H9 (cell line): ENCODE measurements at regions not wholly inside any gene's neighbourhood (a gene's known extent, or its start where the extent isn't known, plus 50 kb on each side); places are given as distances from the start of the nearest gene placed in this dataset.

Experiments
- DNase-seq: peaks from one replicate; pipeline ENCODE4 v3.0.0-alpha.2; 2017
- H2AFZ ChIP-seq: one replicate; pipeline ENCODE4 v1.6.1; 2013; ENCODE audit warnings: mild to moderate bottlenecking, low read length, control low read depth, moderate library complexity
- H2AK5ac ChIP-seq: 2 replicates; pipeline ENCODE4 v1.6.1; 2013; ENCODE audit warnings: low read length, control low read depth, mixed read lengths; ENCODE audit not compliant: insufficient read length
- H2BK120ac ChIP-seq: one replicate; pipeline ENCODE4 v1.6.1; 2013; ENCODE audit warnings: low read depth, mild to moderate bottlenecking, low read length, control low read depth, inconsistent platforms; ENCODE audit not compliant: poor library complexity, severe bottlenecking
- H2BK12ac ChIP-seq: 2 replicates; pipeline ENCODE4 v1.6.1; 2013; ENCODE audit warnings: low read length, control low read depth, mixed read lengths, low read depth; ENCODE audit not compliant: insufficient read length
- H2BK15ac ChIP-seq: 2 replicates; pipeline ENCODE4 v1.6.1; 2013; ENCODE audit warnings: low read depth, low read length, control low read depth
- H2BK20ac ChIP-seq: one replicate; pipeline ENCODE4 v1.6.1; 2013; ENCODE audit warnings: low read depth, mild to moderate bottlenecking, low read length, control low read depth, inconsistent platforms; ENCODE audit not compliant: poor library complexity, severe bottlenecking
- H2BK5ac ChIP-seq: 2 replicates; pipeline ENCODE4 v1.6.1; 2013; ENCODE audit warnings: low read length, control low read depth, mixed read lengths; ENCODE audit not compliant: insufficient read length
- H3K14ac ChIP-seq: 2 replicates; pipeline ENCODE4 v1.6.1; 2013; ENCODE audit warnings: low read length, control low read depth; ENCODE audit not compliant: insufficient read depth
- H3K18ac ChIP-seq: 2 replicates; pipeline ENCODE4 v1.6.1; 2013; ENCODE audit warnings: low read depth, mild to moderate bottlenecking, mixed read lengths, low read length, control low read depth; ENCODE audit not compliant: insufficient read length
- H3K23ac ChIP-seq: 2 replicates; pipeline ENCODE4 v1.6.1; 2013; ENCODE audit warnings: low read length, control low read depth, mixed read lengths, low read depth; ENCODE audit not compliant: insufficient read length
- H3K23me2 ChIP-seq: 2 replicates; pipeline ENCODE4 v1.6.1; 2013; ENCODE audit warnings: low read depth, mild to moderate bottlenecking, mixed read lengths, low read length, control low read depth; ENCODE audit not compliant: insufficient read length, poor library complexity, severe bottlenecking
- H3K27ac ChIP-seq: 2 replicates; pipeline ENCODE4 v1.5.1; 2013; ENCODE audit warnings: low read length, control low read depth, mixed read lengths, low read depth; ENCODE audit not compliant: insufficient read length
- H3K27me3 ChIP-seq: 2 replicates; pipeline ENCODE4 v1.6.1; 2013; ENCODE audit warnings: low read length, control low read depth, inconsistent platforms; ENCODE audit not compliant: insufficient read depth
- H3K4ac ChIP-seq: 2 replicates; pipeline ENCODE4 v1.6.1; 2013; ENCODE audit warnings: low read depth, mild to moderate bottlenecking, control low read depth, inconsistent platforms, low read length, moderate library complexity
- H3K4me1 ChIP-seq: 2 replicates; pipeline ENCODE4 v1.6.1; 2013; ENCODE audit warnings: low read length, control low read depth, inconsistent platforms; ENCODE audit not compliant: insufficient read depth
- H3K4me2 ChIP-seq: 2 replicates; pipeline ENCODE4 v1.6.1; 2013; ENCODE audit warnings: low read length, control low read depth, mixed read lengths; ENCODE audit not compliant: insufficient read length, insufficient read depth
- H3K56ac ChIP-seq: 2 replicates; pipeline ENCODE4 v1.6.1; 2013; ENCODE audit warnings: low read depth, mild to moderate bottlenecking, mixed read lengths, low read length, control low read depth; ENCODE audit not compliant: insufficient read length
- H3K79me1 ChIP-seq: 2 replicates; pipeline ENCODE4 v1.6.1; 2013; ENCODE audit warnings: low read depth, mild to moderate bottlenecking, moderate library complexity, low read length, control low read depth, inconsistent platforms; ENCODE audit not compliant: insufficient read depth, poor library complexity, severe bottlenecking
- H3K79me2 ChIP-seq: 2 replicates; pipeline ENCODE4 v1.6.1; 2013; ENCODE audit warnings: low read length, control low read depth, inconsistent platforms; ENCODE audit not compliant: insufficient read depth
- H3K9ac ChIP-seq: 2 replicates; pipeline ENCODE4 v1.6.1; 2013; ENCODE audit warnings: low read length, control low read depth, mixed read lengths; ENCODE audit not compliant: insufficient read length; ENCODE audit errors: extremely low read depth
- H3K9me3 ChIP-seq: one replicate; pipeline ENCODE4 v1.6.1; 2013; ENCODE audit warnings: low read depth, low read length, inconsistent platforms; ENCODE audit not compliant: control insufficient read depth
- H3T11ph ChIP-seq: one replicate; pipeline ENCODE4 v1.6.1; 2013; ENCODE audit warnings: mild to moderate bottlenecking, low read length, control low read depth, inconsistent platforms
- H4K20me1 ChIP-seq: one replicate; pipeline ENCODE4 v1.6.1; 2013; ENCODE audit not compliant: control insufficient read depth, insufficient read length, insufficient read depth
- H4K5ac ChIP-seq: 2 replicates; pipeline ENCODE4 v1.6.1; 2013; ENCODE audit warnings: low read depth, mild to moderate bottlenecking, mixed read lengths, low read length, control low read depth; ENCODE audit not compliant: insufficient read length
- H4K8ac ChIP-seq: replicated peaks from 2 replicates; pipeline ENCODE4 v1.6.1; 2013; ENCODE audit warnings: low read length, control low read depth, mixed read lengths, low read depth; ENCODE audit not compliant: insufficient read length
- H4K91ac ChIP-seq: 2 replicates; pipeline ENCODE4 v1.6.1; 2013; ENCODE audit warnings: low read depth, mild to moderate bottlenecking, moderate library complexity, mixed read lengths, low read length, control low read depth; ENCODE audit not compliant: insufficient read length
- H3K27ac Mint-ChIP-seq, 3 experiments: 2 replicates in 2 of 3; 3 replicates in 1 of 3; pipeline ENCODE4 v1.8.0; 2020 to 2021; ENCODE audit warnings: mixed read lengths in 3 of 3, mild to moderate bottlenecking in 1 of 3, moderate library complexity in 1 of 3
- H3K27me3 Mint-ChIP-seq: 2 replicates; pipeline ENCODE4 v1.8.0; 2021; ENCODE audit warnings: low read depth, mild to moderate bottlenecking, moderate library complexity, mixed read lengths
- H3K36me3 Mint-ChIP-seq, 3 experiments: 2 replicates in 2 of 3; 3 replicates in 1 of 3; pipeline ENCODE4 v1.8.0; 2020 to 2021; ENCODE audit warnings: low read depth in 3 of 3, mixed read lengths in 3 of 3; ENCODE audit not compliant: insufficient read depth in 1 of 3
- H3K4me1 Mint-ChIP-seq, 2 experiments: 2 replicates each; pipeline ENCODE4 v1.8.0; 2020; ENCODE audit warnings: mixed read lengths in 2 of 2
- H3K4me3 Mint-ChIP-seq, 2 experiments: 2 replicates in 1 of 2; 3 replicates in 1 of 2; pipeline ENCODE4 v1.8.0; 2020 to 2021; ENCODE audit warnings: mild to moderate bottlenecking in 2 of 2, mixed read lengths in 2 of 2, moderate library complexity in 1 of 2
- H3K9me3 Mint-ChIP-seq, 2 experiments: 2 replicates in 1 of 2; 3 replicates in 1 of 2; pipeline ENCODE4 v1.8.0; 2020; ENCODE audit warnings: mild to moderate bottlenecking in 2 of 2, mixed read lengths in 2 of 2, moderate library complexity in 1 of 2
- WGBS: extraction: QIAGEN DNeasy Blood & Tissue Kit; methylation state at CpG from one replicate; pipeline ENCODE4 v1.1.7; 2013; ENCODE audit warnings: missing lambda C conversion rate, low lambda C conversion rate, mixed read lengths; ENCODE audit not compliant: insufficient read length; ENCODE audit errors: extremely low coverage; 5-methylcytosine and 5-hydroxymethylcytosine counted together
- TF ChIP-seq, protein P1 (sequence below): fragments of 200-600 bp; sonication (generic); conservative IDR thresholded peaks from 3 replicates; pipeline ENCODE4 v1.8.0; 2021; ENCODE audit warnings: antibody characterized with exemption, mild to moderate bottlenecking

DNA sequence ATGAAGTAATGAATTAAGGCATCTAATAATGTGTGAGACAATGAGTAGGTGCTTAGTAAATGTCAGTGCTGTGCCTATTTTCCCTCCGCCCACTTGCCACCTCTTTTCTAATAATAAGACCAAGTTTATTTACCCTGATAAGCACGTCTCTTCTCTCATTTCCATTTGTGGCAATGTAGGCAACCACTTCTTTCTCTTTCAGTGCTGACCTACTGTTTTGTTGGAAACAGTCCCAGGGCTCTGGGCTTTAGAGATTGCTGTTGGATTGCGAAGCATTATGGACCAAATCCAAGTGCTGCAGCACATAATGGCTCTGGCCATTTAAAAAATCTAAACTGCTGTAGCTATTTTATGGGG lies 141.3 kb upstream of the PLEKHG7 start:
- H2BK5ac ChIP-seq, result no peak overlapping the region
- H3K9me3 Mint-ChIP-seq, result no peaks in the 10 kb centered on the region

More for the DNA sequence above, 141.3 kb upstream of the PLEKHG7 start:
- Histone ChIP-seq H2BK20ac (no peak overlapping the region), H4K91ac (no peak overlapping the region), H3T11ph (no peak overlapping the region), H3K79me2 (no peaks in the 10 kb centered on the region), H3K27me3 (no peaks in the 10 kb centered on the region), H3K23ac (no peak overlapping the region), H2AFZ (no peak overlapping the region), H3K14ac (no peak overlapping the region), H2BK15ac (no peak overlapping the region), H3K79me1 (no peaks in the 10 kb centered on the region), H3K9me3 (no peaks in the 10 kb centered on the region), H2AK5ac (no peak overlapping the region), H3K9ac (no peak overlapping the region), H3K56ac (no peak overlapping the region), H2BK120ac (no peak overlapping the region), H3K4me2 (no peak overlapping the region), H3K23me2 (no peaks in the 10 kb centered on the region), H2BK12ac (no peak overlapping the region), H4K5ac (no peak overlapping the region), H4K20me1 (no peaks in the 10 kb centered on the region), H3K4me1 (no peaks in the 10 kb centered on the region; the same call in 1 of the 2 replicates), H3K27ac (no peak overlapping the region), H4K8ac (no peak overlapping the region), H3K4ac (no peak overlapping the region), H3K18ac (no peak overlapping the region)
- Mint-ChIP-seq H3K27me3 (no peaks in the 10 kb centered on the region), H3K36me3 (no peaks in the 10 kb centered on the region), H3K4me1 (peaks cover 7% of the 10 kb centered on the region in 2 experiments; a peak in 3 of 4 replicates), H3K4me3 (no peak overlapping the region), H3K27ac (no peak overlapping the region)
- TF ChIP-seq, protein P1, sequence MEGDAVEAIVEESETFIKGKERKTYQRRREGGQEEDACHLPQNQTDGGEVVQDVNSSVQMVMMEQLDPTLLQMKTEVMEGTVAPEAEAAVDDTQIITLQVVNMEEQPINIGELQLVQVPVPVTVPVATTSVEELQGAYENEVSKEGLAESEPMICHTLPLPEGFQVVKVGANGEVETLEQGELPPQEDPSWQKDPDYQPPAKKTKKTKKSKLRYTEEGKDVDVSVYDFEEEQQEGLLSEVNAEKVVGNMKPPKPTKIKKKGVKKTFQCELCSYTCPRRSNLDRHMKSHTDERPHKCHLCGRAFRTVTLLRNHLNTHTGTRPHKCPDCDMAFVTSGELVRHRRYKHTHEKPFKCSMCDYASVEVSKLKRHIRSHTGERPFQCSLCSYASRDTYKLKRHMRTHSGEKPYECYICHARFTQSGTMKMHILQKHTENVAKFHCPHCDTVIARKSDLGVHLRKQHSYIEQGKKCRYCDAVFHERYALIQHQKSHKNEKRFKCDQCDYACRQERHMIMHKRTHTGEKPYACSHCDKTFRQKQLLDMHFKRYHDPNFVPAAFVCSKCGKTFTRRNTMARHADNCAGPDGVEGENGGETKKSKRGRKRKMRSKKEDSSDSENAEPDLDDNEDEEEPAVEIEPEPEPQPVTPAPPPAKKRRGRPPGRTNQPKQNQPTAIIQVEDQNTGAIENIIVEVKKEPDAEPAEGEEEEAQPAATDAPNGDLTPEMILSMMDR, result no peak
- no CpG with 5 or more reads among the region's 3 CpGs for WGBS
- no peak for DNase-seq
